HCT116 (cell line): ENCODE measurements at regions not wholly inside any gene's neighbourhood (a gene's known extent, or its start where the extent isn't known, plus 50 kb on each side); places are given as distances from the start of the nearest gene placed in this dataset.

ENCODE experiments used
- ATAC-seq: fragments of 200-7000 bp; cut with Tn5 transposase; 2 replicates; pipeline ENCODE4 v1.9.1; 2020; ENCODE audit warnings: mild to moderate bottlenecking, moderate library complexity
- BruUV-seq: library from RNA; stranded (reverse); fragments of 400-500 nt; replicated peaks from 2 replicates; lab custom pipeline; 2021; lab: Mats Ljungman, UMichigan
- CTCF ChIA-PET: fragments of 300-600 bp; sonication (Branson Sonifier 250); formaldehyde crosslinking; loops from one replicate; lab custom pipeline; 2021; ENCODE audit warnings: antibody characterized with exemption; lab: Charles Lee
- POLR2A ChIA-PET: fragments of 300-600, 350-600 bp; sonication (Branson Sonifier 250); formaldehyde crosslinking; loops from one replicate; lab custom pipeline; 2021; ENCODE audit warnings: antibody characterized with exemption; lab: Charles Lee
- RAD21 ChIA-PET, 2 experiments: fragments of 300-600 bp; sonication (Branson Sonifier 250); formaldehyde crosslinking; loops; one replicate each; lab custom pipeline; 2023; ENCODE audit warnings: low total read pairs in 2 of 2; ENCODE audit not compliant: uncharacterized antibody in 2 of 2, unreplicated experiment in 2 of 2, low non-redundant PET in 1 of 2; lab: Charles Lee
- DNase-seq: peaks from one replicate; pipeline ENCODE4 v3.0.0-alpha.2; 2010; ENCODE audit warnings: low read depth, low spot score
- H2AFZ ChIP-seq: fragments of 200-600 bp; shearing (Covaris generic), sonication (generic); 2 replicates; pipeline ENCODE4 v1.6.1; 2017; ENCODE audit warnings: low read depth, mixed run types, mixed read lengths, antibody characterized with exemption, low read length; ENCODE audit not compliant: poor library complexity, severe bottlenecking
- H3K27ac ChIP-seq: 2 replicates; pipeline ENCODE4 v1.5.1; 2012; ENCODE audit warnings: low read depth, low read length
- H3K27me3 ChIP-seq: fragments of 200-600 bp; sonication (generic); 2 replicates; pipeline ENCODE4 v1.6.1; 2016; ENCODE audit warnings: mixed run types, low read length, mixed read lengths; ENCODE audit not compliant: insufficient read depth
- H3K36me3 ChIP-seq, 2 experiments: fragments of 200-500 bp in 1 of 2; fragments of 200-600 bp in 1 of 2; sonication (Bioruptor generic) in 1 of 2; sonication (generic) in 1 of 2; 2 replicates each; pipeline versions ENCODE4 v1.5.1 to v1.6.1; 2014 to 2016; ENCODE audit warnings: low read length in 2 of 2, inconsistent platforms in 1 of 2, mixed read lengths in 1 of 2, mixed run types in 1 of 2; ENCODE audit not compliant: insufficient read depth in 2 of 2, control insufficient read depth in 1 of 2
- H3K4me1 ChIP-seq, 2 experiments: fragments of 200-600 bp in 1 of 2; sonication (generic) in 1 of 2; 2 replicates each; pipeline versions ENCODE4 v1.5.1 to v1.6.1; 2012 to 2017; ENCODE audit warnings: low read length in 2 of 2, inconsistent platforms in 1 of 2, mild to moderate bottlenecking in 1 of 2, mixed read lengths in 1 of 2, mixed run types in 1 of 2, moderate library complexity in 1 of 2; ENCODE audit not compliant: insufficient read depth in 2 of 2, control insufficient read depth in 1 of 2
- H3K4me2 ChIP-seq: fragments of 200-600 bp; sonication (generic); 2 replicates; pipeline ENCODE4 v1.6.1; 2017; ENCODE audit warnings: mixed run types, low read length, mixed read lengths
- H3K4me3 ChIP-seq, 2 experiments: fragments of 200-600 bp in 1 of 2; sonication (generic) in 1 of 2; replicated peaks in 1 of 2; 2 replicates each; pipeline ENCODE4 v1.5.1; 2011 to 2016; ENCODE audit warnings: low read length in 2 of 2, control low read depth in 1 of 2, low read depth in 1 of 2, mild to moderate bottlenecking in 1 of 2, mixed read lengths in 1 of 2, mixed run types in 1 of 2
- H3K79me2 ChIP-seq: fragments of 200-600 bp; sonication (generic); 2 replicates; pipeline ENCODE4 v1.6.1; 2017; ENCODE audit warnings: mild to moderate bottlenecking, mixed run types, low read length, moderate library complexity, mixed read lengths; ENCODE audit not compliant: insufficient read depth
- H3K9ac ChIP-seq: fragments of 200-600 bp; sonication (generic); 2 replicates; pipeline ENCODE4 v1.6.1; 2016; ENCODE audit warnings: low read length, mixed read lengths
- H3K9me2 ChIP-seq: fragments of 200-600 bp; sonication (generic), shearing (Covaris generic); 2 replicates; pipeline ENCODE4 v1.6.1; 2017; ENCODE audit warnings: mixed run types, mild to moderate bottlenecking, moderate library complexity; ENCODE audit not compliant: insufficient read depth
- H3K9me3 ChIP-seq, 2 experiments: fragments of 200-500 bp in 1 of 2; fragments of 200-600 bp in 1 of 2; sonication (Bioruptor generic) in 1 of 2; sonication (generic) in 1 of 2; 2 replicates each; pipeline ENCODE4 v1.6.1; 2014 to 2017; ENCODE audit warnings: low read length in 2 of 2, mixed read lengths in 2 of 2, inconsistent platforms in 1 of 2, low read depth in 1 of 2, mild to moderate bottlenecking in 1 of 2, mixed run types in 1 of 2, moderate library complexity in 1 of 2; ENCODE audit not compliant: control insufficient read depth in 1 of 2, insufficient read depth in 1 of 2
- H4K20me1 ChIP-seq: fragments of 200-600 bp; sonication (generic), shearing (Covaris generic); 2 replicates; pipeline ENCODE4 v1.6.1; 2017; ENCODE audit warnings: mixed run types, mild to moderate bottlenecking, moderate library complexity; ENCODE audit not compliant: insufficient read depth
- EGR1 ChIP-seq: IDR thresholded peaks from 2 replicates; pipeline ENCODE4 v1.6.1; 2012; ENCODE audit warnings: low read depth
- JUND ChIP-seq: IDR thresholded peaks from 2 replicates; pipeline ENCODE4 v1.6.1; 2012
- SP1 ChIP-seq: IDR thresholded peaks from 2 replicates; pipeline ENCODE4 v1.6.1; 2012; ENCODE audit warnings: low read depth
- TCF7L2 ChIP-seq: IDR thresholded peaks from 2 replicates; pipeline ENCODE4 v1.7.0; 2011; ENCODE audit warnings: borderline replicate concordance, inconsistent platforms; ENCODE audit not compliant: insufficient read depth, insufficient read length; ENCODE audit errors: extremely low read depth
- ZFX ChIP-seq: fragments of 450-650 bp; IDR thresholded peaks from 2 replicates; pipeline ENCODE4 v1.6.1; 2017
- intact Hi-C: fragments of 100-400 bp; cut with micrococcal nuclease; formaldehyde crosslinking; loops from 2 replicates; pipeline ENCODE4 v1.10.0; 2022
- TF ChIP-seq, protein P1 (sequence below): IDR thresholded peaks from 2 replicates; pipeline ENCODE4 v1.6.1; 2011; ENCODE audit warnings: mild to moderate bottlenecking, low read length, moderate library complexity; ENCODE audit not compliant: insufficient replicate concordance; ENCODE audit errors: extremely low read depth
- TF ChIP-seq, protein P2 (sequence below): IDR thresholded peaks from 2 replicates; pipeline ENCODE4 v1.6.1; 2012

DNA sequence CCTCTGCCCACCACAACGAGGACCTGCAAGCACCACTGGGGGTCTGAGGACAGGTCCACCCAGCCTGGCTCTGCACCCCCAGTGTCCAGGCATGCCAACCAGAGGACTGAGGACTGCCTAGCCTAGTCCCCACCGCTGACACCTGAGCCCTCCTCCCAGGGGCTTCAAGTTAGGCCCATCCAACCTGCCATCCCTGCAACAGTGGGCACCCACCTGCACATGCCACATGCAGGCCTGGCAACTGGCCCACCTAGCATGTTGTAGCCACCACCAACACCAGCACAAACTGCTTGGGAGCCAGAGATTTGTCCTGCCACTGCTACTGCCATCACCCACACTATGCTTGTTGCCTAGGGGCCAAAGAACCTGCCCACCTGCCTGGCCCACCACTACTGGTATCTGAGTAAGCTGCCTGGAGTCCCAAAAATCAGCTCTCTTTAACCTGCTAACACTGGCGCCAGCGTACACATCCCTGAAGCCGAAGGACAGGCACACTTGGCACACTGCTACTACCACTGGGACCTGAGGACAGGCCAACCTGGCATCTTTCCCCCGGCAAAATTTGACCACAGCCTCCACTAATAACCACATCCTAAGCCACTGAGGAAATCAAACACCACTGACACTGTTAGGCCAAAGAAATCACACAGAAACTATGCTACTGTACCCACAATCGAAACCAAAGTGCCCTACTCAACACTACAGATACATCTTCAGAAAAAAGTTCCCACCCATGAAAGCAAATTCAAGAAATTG is 61.5 kb downstream of the PSMG1 start:
- no peak for DNase-seq
- POLR2A ChIA-PET = no interaction called here
- intact Hi-C loops = no loop called here

DNA sequence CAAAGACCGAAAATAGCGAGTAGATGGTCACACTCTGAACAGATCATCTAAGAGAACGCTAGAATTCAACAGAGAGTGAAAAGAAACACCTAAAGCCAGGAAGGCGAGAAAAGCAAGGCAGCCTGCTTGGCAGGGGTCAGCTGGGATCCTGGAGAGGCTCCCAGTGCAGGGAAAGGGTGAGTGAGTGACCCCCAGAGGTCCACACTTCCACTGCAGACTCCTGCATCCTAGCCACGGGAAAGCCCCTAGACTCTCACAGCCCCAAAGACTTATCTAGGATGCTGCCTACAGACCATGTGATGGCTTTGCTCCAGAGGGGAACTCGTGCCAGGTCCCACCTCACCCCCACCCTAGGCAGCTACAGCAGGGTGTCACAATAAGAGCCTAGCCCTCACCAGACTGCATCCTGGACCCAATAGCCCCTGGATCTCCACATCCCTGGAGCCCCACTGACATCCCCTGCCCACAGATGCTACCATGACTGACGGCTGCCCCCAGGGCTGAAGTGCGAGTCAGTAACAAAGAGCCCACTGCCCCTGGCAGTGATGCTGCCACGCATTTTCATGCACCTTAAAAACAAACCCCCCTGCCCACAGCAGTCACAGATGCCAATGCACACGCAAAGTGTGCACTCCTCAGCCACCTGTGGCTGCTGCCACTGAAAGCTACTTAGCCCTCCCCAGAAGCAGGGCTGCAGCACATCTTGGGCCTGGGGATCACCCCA is 62.2 kb downstream of the PSMG1 start:
- DNase-seq = no peak
- POLR2A ChIA-PET = no interaction called here
- TF ChIP-seq TCF7L2 = no peak
- TF ChIP-seq, protein P1, sequence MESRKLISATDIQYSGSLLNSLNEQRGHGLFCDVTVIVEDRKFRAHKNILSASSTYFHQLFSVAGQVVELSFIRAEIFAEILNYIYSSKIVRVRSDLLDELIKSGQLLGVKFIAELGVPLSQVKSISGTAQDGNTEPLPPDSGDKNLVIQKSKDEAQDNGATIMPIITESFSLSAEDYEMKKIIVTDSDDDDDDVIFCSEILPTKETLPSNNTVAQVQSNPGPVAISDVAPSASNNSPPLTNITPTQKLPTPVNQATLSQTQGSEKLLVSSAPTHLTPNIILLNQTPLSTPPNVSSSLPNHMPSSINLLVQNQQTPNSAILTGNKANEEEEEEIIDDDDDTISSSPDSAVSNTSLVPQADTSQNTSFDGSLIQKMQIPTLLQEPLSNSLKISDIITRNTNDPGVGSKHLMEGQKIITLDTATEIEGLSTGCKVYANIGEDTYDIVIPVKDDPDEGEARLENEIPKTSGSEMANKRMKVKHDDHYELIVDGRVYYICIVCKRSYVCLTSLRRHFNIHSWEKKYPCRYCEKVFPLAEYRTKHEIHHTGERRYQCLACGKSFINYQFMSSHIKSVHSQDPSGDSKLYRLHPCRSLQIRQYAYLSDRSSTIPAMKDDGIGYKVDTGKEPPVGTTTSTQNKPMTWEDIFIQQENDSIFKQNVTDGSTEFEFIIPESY = no peak
- TF ChIP-seq, protein P2, sequence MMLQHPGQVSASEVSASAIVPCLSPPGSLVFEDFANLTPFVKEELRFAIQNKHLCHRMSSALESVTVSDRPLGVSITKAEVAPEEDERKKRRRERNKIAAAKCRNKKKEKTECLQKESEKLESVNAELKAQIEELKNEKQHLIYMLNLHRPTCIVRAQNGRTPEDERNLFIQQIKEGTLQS = no peak
- Histone ChIP-seq H3K4me1 (no peaks in the 10 kb centered on the region), H3K9ac (no peak overlapping the region), H3K4me2 (no peak overlapping the region), H3K9me3 (no peaks in the 10 kb centered on the region), H2AFZ (no peak overlapping the region), H3K4me3 (no peak overlapping the region), H3K9me2 (no peaks in the 10 kb centered on the region), H3K79me2 (no peaks in the 10 kb centered on the region), H3K27me3 (no peaks in the 10 kb centered on the region), H3K36me3 (no peaks in the 10 kb centered on the region), H4K20me1 (no peaks in the 10 kb centered on the region), H3K27ac (no peak overlapping the region)
- RAD21 ChIA-PET = no interaction called here
- no TSS peak for BruUV-seq
- intact Hi-C loops = no loop called here
- no peak for ATAC-seq
- CTCF ChIA-PET = no interaction called here

More for the DNA sequence above, 61.5 kb downstream of the PSMG1 start:
- RAD21 ChIA-PET = no interaction called here
- Histone ChIP-seq H3K4me2 (no peak overlapping the region), H2AFZ (no peak overlapping the region), H3K27ac (no peak overlapping the region), H3K9me2 (no peaks in the 10 kb centered on the region), H3K36me3 (no peaks in the 10 kb centered on the region), H3K9me3 (no peaks in the 10 kb centered on the region), H3K4me1 (no peaks in the 10 kb centered on the region), H3K9ac (no peak overlapping the region), H3K27me3 (no peaks in the 10 kb centered on the region), H4K20me1 (no peaks in the 10 kb centered on the region), H3K79me2 (no peaks in the 10 kb centered on the region), H3K4me3 (no peak overlapping the region)
- no peak for ATAC-seq
- BruUV-seq = no TSS peak
- no peak for TF ChIP-seq TCF7L2
- no peak for TF ChIP-seq JUND
- no peak for TF ChIP-seq EGR1
- no peak for TF ChIP-seq SP1
- no peak for TF ChIP-seq ZFX
- CTCF ChIA-PET = no interaction called here
